SK-N-DZ (cell line): ENCODE measurements at regions not wholly inside any gene's neighbourhood (a gene's known extent, or its start where the extent isn't known, plus 50 kb on each side); places are given as distances from the start of the nearest gene placed in this dataset.
"Not testable (repeated sequence)": the region's sequence is repeated elsewhere in the genome, so short reads cannot be mapped to it uniquely, and the experiment has no call there.

Experiments used
- DNase-seq: peaks from one replicate; pipeline ENCODE4 v3.0.0-alpha.2; 2015; ENCODE audit warnings: low spot score

GRCh38 chr9:81811688-81812087, 116.5 kb upstream of the SPATA31D4 start:
- not testable (repeated sequence) for DNase-seq

GRCh38 chr9:81814401-81814793, 113.8 kb upstream of the SPATA31D4 start:
- DNase-seq: no peak

- DNase-seq: peak; percentile 47
Measured at GRCh38 chr9:81814794-81815464, 113.3 kb upstream of the SPATA31D4 start.

- DNase-seq: no peak
Measured at GRCh38 chr9:81815781-81816180, 112.4 kb upstream of the SPATA31D4 start.

- no peak for DNase-seq
Measured at GRCh38 chr9:81819155-81819554, 109.1 kb upstream of the SPATA31D4 start.

GRCh38 chr9:81819859-81820546, 108.2 kb upstream of the SPATA31D4 start:
- DNase-seq: no peak

GRCh38 chr9:81822301-81822865, 105.8 kb upstream of the SPATA31D4 start:
- no peak for DNase-seq

GRCh38 chr9:81822967-81823366, 105.3 kb upstream of the SPATA31D4 start:
- DNase-seq: no peak

- DNase-seq: no peak
Measured at GRCh38 chr9:81823672-81824554, 104.3 kb upstream of the SPATA31D4 start.

GRCh38 chr9:81824802-81825730, 103.2 kb upstream of the SPATA31D4 start:
- no peak for DNase-seq

- DNase-seq: no peak
Measured at GRCh38 chr9:81825846-81826516, 102.2 kb upstream of the SPATA31D4 start.

GRCh38 chr9:81826517-81826906, 101.7 kb upstream of the SPATA31D4 start:
- no peak for DNase-seq

- DNase-seq: no peak
Measured at GRCh38 chr9:81827616-81828296, 100.5 kb upstream of the SPATA31D4 start.

GRCh38 chr9:81829195-81829882, 98.9 kb upstream of the SPATA31D4 start:
- no peak for DNase-seq

GRCh38 chr9:81830431-81830830, 97.8 kb upstream of the SPATA31D4 start:
- DNase-seq: not testable (repeated sequence)

- DNase-seq: no peak
Measured at GRCh38 chr9:81832571-81833285, 95.5 kb upstream of the SPATA31D4 start.

- DNase-seq: no peak
Measured at GRCh38 chr9:81833563-81834345, 94.5 kb upstream of the SPATA31D4 start.

- DNase-seq: no peak
Measured at GRCh38 chr9:81841333-81841732, 86.9 kb upstream of the SPATA31D4 start.
